ENCODE measurements at regions not wholly inside any gene's neighbourhood (a gene's known extent, or its start where the extent isn't known, plus 50 kb on each side); places are given as distances from the start of the nearest gene placed in this dataset.

GRCh38 chr15:52872036-52872818 is 82.1 kb upstream of the ONECUT1 start:
- BruUV-seq (replicated peaks): no TSS peak
- ChIA-PET POLR2A (no interaction called here), CTCF (ENCODE audit: low intra/inter-chr PET ratio) (no interaction called here)

DNA sequence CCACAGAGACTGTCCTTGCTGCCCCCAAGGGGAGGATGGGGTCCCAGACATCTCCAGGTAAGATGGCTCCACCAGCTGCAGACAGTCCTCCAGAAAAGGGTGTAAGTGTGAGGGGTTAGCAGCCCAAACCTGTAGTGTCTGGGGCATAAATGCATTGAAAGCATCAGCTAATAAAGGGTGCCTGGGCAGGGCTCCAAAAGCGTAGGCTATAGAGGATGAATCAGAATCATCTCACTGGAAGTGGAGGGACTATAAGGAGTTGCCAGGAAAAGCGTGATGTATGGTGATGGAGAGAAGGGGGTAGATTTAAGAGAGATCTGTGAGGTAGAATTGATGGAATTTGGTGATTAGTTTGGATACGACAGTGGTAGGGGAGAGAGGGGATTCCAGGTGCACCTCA is 79.9 kb upstream of the ONECUT1 start:
- ChIA-PET CTCF (ENCODE audit: low intra/inter-chr PET ratio) (no interaction called here), POLR2A (interaction anchor here (0.6 to 0.9 kb wide), 2 partner anchors 47 to 251 kb away, joined by 3 read pairs; no protein-coding TSS in a partner anchor)
- Histone ChIP-seq H4K20me1 (replicated peaks; ENCODE audit: control insufficient read depth, insufficient read depth, low read length) (no peaks in the 10 kb centered on the region), H3K9ac (ENCODE audit: insufficient read depth in 1 of 2, low read depth in 2 of 2, low read length in 2 of 2) (no peak overlapping the region), H2AFZ (ENCODE audit: low read depth, low read length) (no peak overlapping the region), H3K27me3 (ENCODE audit: control insufficient read depth in 2 of 2, insufficient read depth in 2 of 2, low read length in 2 of 2) (no peaks in the 10 kb centered on the region), H3K9me1 (ENCODE audit: control insufficient read depth, insufficient read depth, low read length) (no peaks in the 10 kb centered on the region), H3K4me2 (ENCODE audit: insufficient read depth, low read length) (no peak overlapping the region), H3K79me2 (ENCODE audit: control insufficient read depth, insufficient read depth, low read length) (no peaks in the 10 kb centered on the region), H3K4me3 (no peak overlapping the region), H3K4me1 (replicated peaks in 1 of 2; ENCODE audit: control insufficient read depth in 2 of 2, insufficient read depth in 2 of 2, low read length in 2 of 2) (no peaks in the 10 kb centered on the region), H3K36me3 (ENCODE audit: control insufficient read depth, insufficient read depth, low read length) (no peaks in the 10 kb centered on the region), H3K27ac (ENCODE audit: extremely low read depth, low read depth, low read length) (no peak overlapping the region), H3K9me3 (replicated peaks; ENCODE audit: control insufficient read depth, insufficient read depth, low read depth, low read length) (no peaks in the 10 kb centered on the region)
- DNase-seq (ENCODE audit: extremely low read depth in 1 of 4, low spot score in 3 of 4) (no peak), ATAC-seq (no peak), FAIRE-seq (no peak)
- WGBS (ENCODE audit: insufficient coverage, low coverage, missing lambda C conversion rate): 3% methylated on average over 3 of the region's 3 CpGs
- in situ Hi-C loops (cut with MboI): no loop called here
- no peak for TF ChIP-seq NEUROD1 (IDR thresholded peaks at IDR 0.05; ENCODE audit: borderline replicate concordance, low read depth, low read length, partially characterized antibody)
- no peak for TF ChIP-seq THRAP3 (IDR thresholded peaks at IDR 0.05; ENCODE audit: borderline replicate concordance)
- TF ChIP-seq SIN3A (IDR thresholded peaks at IDR 0.05; ENCODE audit: borderline replicate concordance in 2 of 2, control insufficient read depth in 1 of 2, low read depth in 2 of 2, low read length in 2 of 2): no peak
- intact Hi-C loops (cut with micrococcal nuclease): no loop called here
- no TSS peak for BruUV-seq (replicated peaks)

More at GRCh38 chr15:52872036-52872818, 82.1 kb upstream of the ONECUT1 start:
- Histone ChIP-seq H3K36me3 (ENCODE audit: control insufficient read depth, insufficient read depth, low read length) (no peaks in the 10 kb centered on the region), H3K9ac (ENCODE audit: insufficient read depth in 1 of 2, low read depth in 2 of 2, low read length in 2 of 2) (no peak overlapping the region), H3K4me2 (ENCODE audit: insufficient read depth, low read length) (no peak overlapping the region), H3K79me2 (ENCODE audit: control insufficient read depth, insufficient read depth, low read length) (no peaks in the 10 kb centered on the region), H3K4me3 (no peak overlapping the region), H2AFZ (ENCODE audit: low read depth, low read length) (no peak overlapping the region), H3K9me3 (replicated peaks; ENCODE audit: control insufficient read depth, insufficient read depth, low read depth, low read length) (no peaks in the 10 kb centered on the region), H3K9me1 (ENCODE audit: control insufficient read depth, insufficient read depth, low read length) (no peaks in the 10 kb centered on the region), H4K20me1 (replicated peaks; ENCODE audit: control insufficient read depth, insufficient read depth, low read length) (no peaks in the 10 kb centered on the region), H3K27me3 (ENCODE audit: control insufficient read depth in 2 of 2, insufficient read depth in 2 of 2, low read length in 2 of 2) (no peaks in the 10 kb centered on the region), H3K27ac (ENCODE audit: extremely low read depth, low read depth, low read length) (no peak overlapping the region), H3K4me1 (replicated peaks in 1 of 2; ENCODE audit: control insufficient read depth in 2 of 2, insufficient read depth in 2 of 2, low read length in 2 of 2) (no peaks in the 10 kb centered on the region)
- no peak for FAIRE-seq
- no peak for ATAC-seq
- TF ChIP-seq EWSR1 (IDR thresholded peaks at IDR 0.05; ENCODE audit: borderline replicate concordance, low read depth, partially characterized antibody) (no peak), HDAC8 (tag; IDR thresholded peaks at IDR 0.05) (no peak), EP300 (IDR thresholded peaks at IDR 0.05; ENCODE audit: low read length) (no peak), ZNF77 (CRISPR knock-in tag; IDR thresholded peaks at IDR 0.05) (no peak), TSC22D4 (tag; IDR thresholded peaks at IDR 0.05) (no peak), DMBX1 (CRISPR knock-in tag; IDR thresholded peaks at IDR 0.05; ENCODE audit: borderline replicate concordance) (no peak), MEF2A (IDR thresholded peaks at IDR 0.05; ENCODE audit: control insufficient read depth, low read depth, low read length) (no peak), ZC3H8 (IDR thresholded peaks at IDR 0.05) (no peak)
- 0% methylated on average over 7 of the region's 8 CpGs for WGBS (ENCODE audit: insufficient coverage, low coverage, missing lambda C conversion rate)
- in situ Hi-C loops (cut with MboI) (no loop called here), intact Hi-C loops (cut with micrococcal nuclease) (no loop called here)
- DNase-seq (ENCODE audit: extremely low read depth in 1 of 4, low spot score in 3 of 4): no peak
